ENCODE measurements at regions not wholly inside any gene's neighbourhood (a gene's known extent, or its start where the extent isn't known, plus 50 kb on each side); places are given as distances from the start of the nearest gene placed in this dataset.

- no peak for DNase-seq
These were observed 323.5 kb downstream of the RRAGC start for GRCh38 chr1:38536089-38536488.

GRCh38 chr1:38534473-38534823, 325.1 kb downstream of the RRAGC start:
- no peak for DNase-seq

GRCh38 chr1:38533772-38534472, 325.6 kb downstream of the RRAGC start:
- no peak for DNase-seq

- no peak for DNase-seq
These were observed 328.6 kb downstream of the RRAGC start for GRCh38 chr1:38530957-38531356.

- DNase-seq, result no peak
These were observed 329.6 kb downstream of the RRAGC start for GRCh38 chr1:38529946-38530345.

GRCh38 chr1:38529391-38529790, 330.2 kb downstream of the RRAGC start:
- DNase-seq, result no peak

- DNase-seq, result no peak
These were observed 330.9 kb downstream of the RRAGC start for GRCh38 chr1:38528623-38529022.

GRCh38 chr1:38527373-38527966, 332.1 kb downstream of the RRAGC start:
- no peak for DNase-seq

GRCh38 chr1:38526046-38526445, 333.5 kb downstream of the RRAGC start:
- no peak for DNase-seq

- DNase-seq, result no peak
These were observed 334.1 kb downstream of the RRAGC start for GRCh38 chr1:38525343-38526043.

- no peak for DNase-seq
These were observed 335.4 kb downstream of the RRAGC start for GRCh38 chr1:38524025-38524641.

- DNase-seq, result no peak
These were observed 336.0 kb downstream of the RRAGC start for GRCh38 chr1:38523568-38523939.

GRCh38 chr1:38522915-38523567, 336.5 kb downstream of the RRAGC start:
- no peak for DNase-seq

- DNase-seq, result no peak
These were observed 343.0 kb downstream of the RRAGC start for GRCh38 chr1:38516560-38516959.

- DNase-seq, result no peak
These were observed 346.8 kb downstream of the RRAGC start for GRCh38 chr1:38512789-38513188.

GRCh38 chr1:38512024-38512767, 347.4 kb downstream of the RRAGC start:
- no peak for DNase-seq

GRCh38 chr1:38508232-38508631, 351.3 kb downstream of the RRAGC start:
- no peak for DNase-seq

GRCh38 chr1:38507563-38507962, 352.0 kb downstream of the RRAGC start:
- no peak for DNase-seq

- no peak for DNase-seq
These were observed 353.6 kb downstream of the RRAGC start for GRCh38 chr1:38505944-38506343.

GRCh38 chr1:38502758-38503157, 356.8 kb downstream of the RRAGC start:
- DNase-seq, result no peak

GRCh38 chr1:38500891-38501290, 358.7 kb downstream of the RRAGC start:
- DNase-seq, result no peak

GRCh38 chr1:38500352-38500751, 359.2 kb downstream of the RRAGC start:
- DNase-seq, result no peak

All from C1 segment of cervical spinal cord (tissue), 14 donors.